ENCODE measurements at regions not wholly inside any gene's neighbourhood (a gene's known extent, or its start where the extent isn't known, plus 50 kb on each side); places are given as distances from the start of the nearest gene placed in this dataset.
A peak's percentile ranks its signal among the peaks of the same experiment; 100 is the strongest.

DNA sequence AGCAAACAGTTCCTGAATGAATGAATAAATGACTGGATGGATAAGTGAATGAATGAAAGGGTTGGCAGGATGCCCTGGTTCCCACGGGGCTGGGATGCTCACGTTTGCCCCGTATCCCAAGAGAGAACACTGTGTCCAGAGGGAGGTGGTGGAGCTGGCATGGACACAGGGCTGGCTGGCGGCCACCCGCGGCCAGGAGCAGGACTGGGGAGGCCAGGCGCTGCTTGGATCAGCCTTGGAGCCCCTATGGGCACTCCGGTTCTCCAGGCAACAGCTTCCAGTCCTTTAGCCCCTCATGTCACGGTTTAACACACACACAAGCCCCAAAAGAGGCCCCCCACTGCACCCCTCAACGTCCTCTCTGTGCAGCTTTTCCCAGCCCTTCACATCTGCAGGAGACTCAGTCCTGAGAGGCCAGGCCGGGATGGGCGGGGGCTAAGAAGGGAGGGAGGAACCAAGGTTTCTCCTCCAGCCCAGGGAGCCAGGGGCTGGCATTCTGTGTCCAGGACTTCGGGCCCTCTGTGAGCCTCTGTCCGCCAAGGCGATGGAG, 86.0 kb upstream of the ALDH1L1 start:
- no peak for DNase-seq

DNA sequence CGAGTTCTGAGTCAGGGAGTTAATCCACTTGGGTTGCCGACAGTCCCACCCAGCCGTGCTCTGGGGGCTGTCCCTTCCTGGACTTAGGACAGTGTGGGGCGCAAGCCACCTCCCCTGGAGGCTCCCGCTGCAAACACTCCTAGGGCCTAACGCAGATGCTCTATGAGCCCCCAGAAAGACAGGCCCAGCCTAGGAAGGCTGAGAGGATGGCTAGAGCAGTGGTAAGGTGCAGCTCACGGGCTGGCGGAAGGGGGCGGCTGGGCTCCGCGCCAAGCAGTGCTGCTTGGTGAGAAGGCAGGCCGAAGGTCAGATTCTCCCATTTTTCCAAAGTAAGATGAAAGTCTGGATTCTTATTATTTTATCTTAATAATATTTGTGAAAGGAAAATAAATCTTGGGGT, 84.6 kb upstream of the ALDH1L1 start:
- no peak for DNase-seq

DNA sequence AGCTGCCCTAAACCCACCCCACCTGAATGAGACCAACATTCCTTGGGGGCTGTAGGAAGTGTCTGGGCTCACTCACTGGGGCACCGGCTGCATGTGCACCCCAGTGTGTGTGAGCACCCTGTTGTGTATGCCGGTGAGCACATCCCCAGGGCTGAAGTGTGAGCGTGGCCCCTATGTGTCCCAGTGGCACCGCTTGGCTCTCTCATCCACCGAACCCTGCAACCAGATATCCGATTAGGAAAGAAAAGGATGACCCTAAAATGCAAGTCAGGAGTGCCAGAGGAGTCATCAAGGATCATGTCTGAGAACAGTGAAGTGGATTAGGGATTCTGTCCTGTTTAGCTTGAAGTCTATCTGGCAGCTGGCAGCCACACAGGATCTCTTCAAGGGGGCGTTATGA, 84.0 kb upstream of the ALDH1L1 start:
- no peak for DNase-seq

DNA sequence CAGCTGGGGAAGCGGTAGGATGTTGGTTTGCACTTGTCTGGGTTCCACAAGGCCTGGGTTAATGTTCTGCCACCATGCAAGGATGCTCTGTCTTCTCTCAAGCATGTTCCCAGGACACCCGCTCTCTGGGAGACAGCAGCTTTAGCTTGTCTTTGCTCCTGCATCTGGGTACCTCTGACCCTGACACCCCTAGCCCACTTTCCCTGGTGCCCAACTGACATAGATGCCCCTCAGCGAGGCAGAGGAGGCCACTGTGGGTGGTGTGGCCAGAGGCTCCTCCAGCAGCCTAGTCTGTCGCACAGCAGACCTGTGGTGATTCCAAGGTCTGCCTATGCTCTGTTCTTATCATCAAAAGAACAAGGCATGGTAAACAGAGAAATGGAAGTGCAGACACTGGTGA, 83.6 kb upstream of the ALDH1L1 start:
- no peak for DNase-seq

DNA sequence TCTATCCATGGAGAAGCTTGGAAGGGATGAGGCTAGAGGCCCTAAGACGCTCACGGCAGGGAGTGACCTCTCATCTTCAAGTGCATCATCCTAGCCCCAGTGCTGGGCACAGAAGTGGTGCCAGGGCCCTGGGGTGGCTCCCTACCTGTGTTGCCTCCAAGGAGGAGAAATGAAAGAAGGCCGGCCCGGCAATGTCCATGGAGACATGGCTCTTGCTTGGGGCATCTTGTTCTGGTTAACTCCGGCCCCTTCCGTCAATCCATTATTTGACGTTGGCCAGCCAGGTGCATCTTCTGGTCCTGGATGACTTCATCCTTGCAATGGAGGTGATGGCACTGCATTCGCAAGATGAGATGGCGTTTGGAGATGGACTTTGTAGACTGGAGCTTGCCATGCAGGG, 83.2 kb upstream of the ALDH1L1 start:
- DNase-seq: no peak

DNA sequence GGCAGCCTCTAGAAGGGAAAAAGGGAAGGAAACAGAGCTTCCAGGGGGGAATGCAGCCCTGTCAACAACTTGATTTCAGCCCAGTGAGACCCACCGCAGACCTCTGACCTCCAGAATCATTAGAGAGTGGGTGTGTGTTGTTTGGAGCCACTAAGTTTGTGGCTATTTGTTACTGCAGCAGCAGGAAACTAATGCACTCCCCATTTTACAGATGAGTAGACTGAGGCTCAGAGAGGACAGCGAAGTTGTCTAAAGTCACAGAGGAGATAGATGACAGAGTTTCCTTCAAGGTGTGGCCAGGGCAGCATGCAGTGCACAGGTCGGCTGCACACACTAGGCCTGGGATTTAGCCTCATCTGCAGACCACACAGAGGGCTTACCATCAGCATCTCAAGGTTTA, 81.8 kb upstream of the ALDH1L1 start:
- no peak for DNase-seq

DNA sequence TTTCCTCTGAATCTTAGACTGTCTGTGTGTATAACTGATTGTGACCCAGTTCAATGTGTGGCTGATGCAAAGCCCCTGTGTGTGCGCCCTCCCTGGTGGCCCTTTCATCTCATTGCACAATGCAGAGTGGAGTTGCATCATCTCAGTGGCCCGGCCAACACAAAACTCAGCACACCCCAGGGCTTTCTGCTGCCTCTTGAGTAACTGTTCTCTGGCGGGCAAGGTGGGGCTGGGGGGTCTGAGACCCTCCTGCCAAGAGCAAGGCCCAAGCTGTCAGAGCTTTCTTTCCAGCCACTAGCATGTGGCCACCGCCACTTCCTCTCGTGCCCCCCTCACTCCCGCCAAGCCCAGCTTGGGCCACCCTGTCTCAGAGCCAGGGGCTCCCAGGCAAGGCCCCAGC, 80.7 kb upstream of the ALDH1L1 start:
- DNase-seq: no peak

DNA sequence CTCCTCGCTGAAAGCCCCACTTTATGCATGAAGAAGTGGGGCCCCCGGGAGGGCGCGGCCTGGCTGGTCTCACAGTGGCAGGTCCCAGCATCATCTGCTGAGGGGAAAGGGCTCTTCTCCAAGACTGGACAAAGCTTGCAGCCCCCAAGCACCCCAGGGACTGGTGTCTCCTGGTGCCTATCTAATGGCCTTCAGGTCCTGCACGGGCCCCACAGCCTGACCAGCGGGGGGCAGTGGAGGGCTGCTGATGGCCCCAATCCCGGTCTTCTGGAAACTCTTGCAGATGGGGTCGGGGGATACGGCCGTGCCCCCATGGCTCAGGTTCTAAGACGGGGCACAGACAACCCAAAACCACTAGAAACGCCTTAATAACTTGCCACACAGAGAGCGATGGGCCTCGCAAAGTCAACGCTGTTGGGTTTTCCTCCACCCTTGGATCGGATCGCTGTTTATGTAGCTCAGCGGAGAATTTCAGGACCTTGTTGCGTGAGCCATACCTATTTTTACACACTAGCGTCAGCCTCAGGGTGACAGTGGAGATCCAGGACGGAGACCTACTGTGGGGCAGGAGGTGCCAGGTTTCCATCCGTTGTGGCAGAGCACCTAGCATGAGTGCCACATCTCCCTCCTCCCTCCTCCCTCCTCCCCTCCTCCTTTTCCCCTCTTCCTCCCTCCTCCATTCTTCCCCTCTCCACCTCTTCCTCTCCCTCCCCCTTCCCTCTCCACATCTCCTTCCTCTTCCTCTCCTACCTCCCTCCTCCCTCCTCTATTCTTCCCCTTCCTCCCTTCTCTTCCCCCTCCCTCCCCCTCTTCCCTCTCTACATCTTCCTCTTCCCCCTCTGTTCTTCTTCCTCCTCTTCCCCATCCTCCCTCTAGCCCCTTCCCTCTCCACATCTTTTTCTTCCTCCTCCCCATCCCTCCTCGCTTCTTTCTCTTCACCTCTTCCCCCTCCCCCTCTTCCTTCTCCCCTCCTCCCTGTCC, 79.3 kb upstream of the ALDH1L1 start:
- DNase-seq: no peak

DNA sequence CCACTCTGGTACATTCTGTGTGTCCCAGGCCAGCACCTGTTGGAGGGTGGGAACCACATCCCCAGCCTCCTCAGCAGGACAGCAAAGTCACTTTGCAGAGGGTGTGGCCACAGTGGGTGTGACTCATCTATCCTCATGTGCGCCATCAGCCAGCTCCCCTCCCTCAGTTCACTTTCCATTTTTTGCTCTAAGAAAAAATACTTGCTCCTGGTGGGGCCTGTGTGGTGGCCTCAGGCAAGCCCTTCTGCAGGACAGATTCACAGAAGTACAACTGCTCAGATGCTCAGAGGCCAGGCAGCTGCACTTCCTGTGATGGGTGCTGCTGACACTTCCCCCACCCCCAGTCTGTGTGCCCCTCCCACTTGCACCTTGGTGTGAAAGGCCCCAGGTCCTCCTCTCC, 78.3 kb upstream of the ALDH1L1 start:
- DNase-seq: no peak

DNA sequence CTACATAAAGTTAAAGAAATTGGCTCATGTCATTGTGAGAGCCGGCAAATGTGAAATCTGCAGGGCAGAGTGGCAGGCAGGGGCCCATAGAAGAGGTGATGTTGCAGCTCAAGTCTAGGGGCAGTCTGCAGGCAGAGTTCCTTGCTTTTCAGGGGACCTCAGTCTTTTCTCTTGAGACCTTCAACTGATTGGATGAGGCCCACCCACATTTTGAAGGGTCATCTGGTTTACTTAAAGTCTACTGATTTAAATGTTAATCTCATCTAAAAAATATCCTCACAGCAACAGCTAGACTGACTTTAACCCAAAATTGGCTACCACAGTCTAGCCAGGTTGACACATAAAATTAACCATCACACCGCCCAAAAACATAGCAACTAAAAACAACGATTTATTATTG, 77.6 kb upstream of the ALDH1L1 start:
- DNase-seq: no peak

DNA sequence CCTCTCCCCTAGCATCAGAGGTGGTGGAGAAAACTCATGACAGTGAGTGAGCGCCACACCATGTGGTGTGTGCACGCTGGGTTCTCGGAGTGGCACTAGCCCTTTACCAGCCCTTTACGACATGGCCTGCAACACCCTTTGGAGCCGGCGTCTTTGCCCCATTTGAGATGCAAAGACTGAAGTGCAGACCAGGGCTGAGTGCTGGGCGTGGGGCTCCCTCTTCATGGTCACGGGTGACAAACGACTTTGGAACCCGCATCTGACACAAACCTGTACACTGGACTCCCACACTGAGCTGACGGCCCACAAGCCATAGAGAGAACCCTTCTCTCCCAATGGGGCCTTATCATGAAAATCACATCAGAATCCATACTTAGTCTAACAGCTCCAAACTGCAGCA, 76.8 kb upstream of the ALDH1L1 start:
- no peak for DNase-seq

DNA sequence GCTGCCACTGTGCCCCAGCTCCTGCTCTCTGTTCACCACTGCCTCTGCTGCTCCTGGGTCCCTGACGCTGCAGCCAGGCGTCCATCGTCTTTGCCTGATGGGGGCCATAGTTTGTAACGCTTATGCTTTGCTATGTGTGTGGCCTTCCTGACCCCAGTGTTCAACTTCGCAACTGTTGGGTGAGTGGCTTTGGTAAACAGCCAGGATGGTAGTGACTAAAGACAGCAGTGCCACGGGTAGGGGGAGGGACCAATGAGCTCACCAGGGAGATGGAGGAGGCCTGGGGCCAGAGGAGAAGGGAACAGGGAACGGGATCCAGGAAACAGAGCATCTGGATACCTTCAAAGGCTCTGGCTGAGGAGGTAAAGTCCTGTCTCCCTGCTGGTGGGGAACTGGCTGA, 75.9 kb upstream of the ALDH1L1 start:
- no peak for DNase-seq

DNA sequence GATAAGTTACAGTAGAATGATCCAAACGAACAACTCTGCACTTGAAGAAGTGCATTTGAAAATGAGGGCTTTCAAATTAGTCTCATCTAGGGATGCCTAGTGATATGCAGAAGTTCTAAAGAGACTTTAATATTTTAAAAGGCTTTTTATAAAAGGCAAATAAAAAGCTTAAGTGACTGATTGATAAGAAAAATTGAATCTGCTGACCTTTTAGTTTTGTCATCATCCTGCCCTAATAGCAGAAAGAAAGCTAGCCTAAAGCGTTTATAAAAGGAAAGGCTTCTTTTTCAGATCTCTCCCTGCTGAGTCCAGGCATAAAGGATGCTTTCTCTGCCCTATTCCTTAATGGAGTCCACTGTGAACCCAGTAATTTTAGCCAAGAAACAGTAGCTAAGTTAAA, 72.7 kb upstream of the ALDH1L1 start:
- DNase-seq: no peak

DNA sequence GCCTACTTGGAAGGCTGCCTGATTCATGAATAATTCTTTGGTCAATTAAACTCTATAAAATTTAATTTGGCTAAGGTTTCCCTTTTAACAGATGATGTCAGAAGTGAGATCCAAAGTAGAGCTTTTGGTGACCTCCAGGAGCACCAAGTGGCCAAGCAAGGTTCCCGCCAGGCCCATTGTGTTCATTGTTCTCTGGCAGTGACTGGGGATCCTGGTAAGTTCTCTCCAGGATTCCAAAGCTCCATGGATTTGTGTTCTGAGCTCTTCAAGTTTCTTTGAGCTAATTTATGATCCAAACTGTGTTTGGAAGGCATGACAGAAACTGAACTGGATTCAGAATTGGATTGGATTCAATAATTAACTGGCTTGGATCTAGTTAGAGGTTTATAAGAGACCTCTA, 72.0 kb upstream of the ALDH1L1 start:
- DNase-seq: no peak

DNA sequence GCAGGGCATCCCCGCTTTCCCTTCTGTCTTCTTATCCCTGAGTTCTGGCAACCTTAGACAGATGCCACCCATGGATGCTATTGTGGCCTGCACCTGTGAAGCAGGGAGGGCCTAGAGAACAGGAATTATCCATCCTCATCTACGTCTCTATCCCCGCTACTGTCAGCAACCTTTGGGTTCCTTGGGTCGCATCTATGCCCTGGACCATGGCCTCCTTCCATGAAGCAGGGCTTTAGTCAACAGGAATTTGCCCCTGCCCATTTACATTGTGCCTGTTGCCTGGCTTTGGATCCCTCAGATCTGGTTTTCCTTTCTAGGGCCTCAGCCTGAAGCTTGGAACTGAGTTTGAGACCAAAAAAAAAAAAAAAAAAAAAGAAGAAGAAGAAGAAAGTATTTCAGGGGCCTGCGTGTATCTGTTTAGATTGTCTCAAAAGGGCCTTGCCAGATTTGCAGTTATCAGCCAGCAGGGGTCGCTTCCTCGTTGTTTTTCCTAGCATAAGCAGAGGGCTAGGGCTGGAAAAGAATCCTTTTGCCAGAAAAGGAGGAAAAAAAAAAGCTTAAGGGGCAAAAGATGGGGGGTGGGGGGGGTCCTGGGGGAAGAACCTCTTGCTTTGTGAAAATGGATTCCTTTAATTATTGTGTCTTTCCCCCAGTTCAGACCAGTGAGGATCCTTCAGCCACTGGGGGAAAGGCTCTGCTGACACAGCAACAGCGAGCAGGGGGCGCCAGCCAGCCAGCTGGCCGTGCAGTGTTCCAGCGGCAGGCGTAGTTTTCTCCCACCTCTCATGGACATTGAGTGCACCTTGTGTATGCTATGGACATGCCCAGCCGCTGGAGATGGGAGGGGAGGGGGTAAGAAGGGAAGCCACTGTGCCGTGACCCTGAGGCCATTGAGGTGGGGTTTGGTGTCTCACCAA, 65.7 kb upstream of the ALDH1L1 start:
- DNase-seq: peak; percentile 11 to 34
